ENCODE measurements at regions not wholly inside any gene's neighbourhood (a gene's known extent, or its start where the extent isn't known, plus 50 kb on each side); places are given as distances from the start of the nearest gene placed in this dataset.

GRCh38 chr22:49076300-49077035, 751.2 kb downstream of the BRD1 start:
- DNase-seq = no peak

DNA sequence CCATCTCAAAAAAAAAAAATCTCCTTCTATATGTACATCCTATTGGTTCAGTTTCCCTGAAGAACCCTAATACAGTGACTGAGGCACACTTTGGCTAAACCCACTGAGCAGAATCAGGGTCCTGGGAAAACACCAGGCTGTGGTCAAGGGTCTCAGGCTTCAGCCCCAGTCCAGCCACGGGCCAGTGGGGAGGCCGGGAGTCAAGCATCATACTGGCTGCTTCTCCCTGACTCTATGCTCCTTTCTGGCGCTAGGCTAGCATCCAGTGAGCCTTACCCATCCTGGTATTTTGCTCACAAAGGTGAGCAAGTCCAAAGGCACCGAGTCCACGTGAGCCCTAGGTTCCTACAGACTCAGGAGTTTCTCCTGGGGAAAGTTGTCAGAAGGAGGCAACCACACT, 752.5 kb downstream of the BRD1 start:
- DNase-seq = no peak

GRCh38 chr22:49073873-49074417, 753.7 kb downstream of the BRD1 start:
- DNase-seq = no peak

GRCh38 chr22:49072996-49073645, 754.6 kb downstream of the BRD1 start:
- no peak for DNase-seq

DNA sequence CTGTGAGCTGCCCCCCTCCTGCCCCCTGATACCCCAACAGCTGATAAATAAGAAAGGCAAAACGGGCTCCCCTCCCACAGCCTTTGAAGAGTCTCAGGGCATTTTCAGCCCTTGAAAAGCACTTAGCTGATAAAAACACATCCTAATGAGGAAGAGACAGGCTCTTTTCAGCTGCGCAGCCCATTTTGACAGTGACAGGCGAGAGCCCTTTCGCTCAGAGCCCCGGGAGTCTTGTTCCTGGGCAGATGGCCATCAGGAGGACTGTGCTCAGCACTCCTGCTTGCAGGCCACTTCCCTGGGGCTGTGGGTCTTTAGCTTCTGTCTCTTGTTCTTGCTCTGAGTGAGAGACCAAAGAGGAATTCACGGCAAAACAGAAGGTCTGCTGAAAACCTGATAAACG, 757.2 kb downstream of the BRD1 start:
- no peak for DNase-seq

DNA sequence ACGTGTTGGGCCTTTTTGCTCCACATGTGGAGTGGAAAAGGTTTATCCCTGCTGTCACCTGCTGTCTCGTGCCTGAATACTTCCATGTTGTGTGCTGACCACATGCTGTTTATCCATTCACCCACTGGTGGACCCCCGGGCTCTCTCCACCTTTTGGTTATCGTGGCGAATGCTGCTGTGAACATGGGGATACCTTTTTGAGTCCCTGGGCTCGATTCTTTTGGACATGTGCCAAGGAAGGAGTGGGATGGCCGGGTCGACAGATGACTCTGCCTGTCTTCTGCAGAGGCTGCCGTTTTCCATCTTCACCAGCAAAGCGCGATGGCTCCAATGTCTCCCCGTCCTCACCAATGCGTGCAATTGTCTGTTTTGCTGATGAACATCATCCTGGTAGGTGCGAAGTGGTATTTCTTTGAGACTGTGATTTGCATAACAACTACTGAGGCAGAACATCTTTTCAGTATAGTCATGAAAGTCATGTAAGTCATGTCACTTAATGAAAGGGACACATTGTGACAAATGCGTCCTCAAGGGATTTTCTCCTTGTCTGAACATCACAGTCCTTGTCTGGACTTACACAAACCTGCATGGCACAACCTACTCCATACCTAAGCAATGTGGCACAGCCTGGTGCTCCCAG, 758.7 kb downstream of the BRD1 start:
- no peak for DNase-seq

- DNase-seq = no peak
These were observed 760.2 kb downstream of the BRD1 start for GRCh38 chr22:49067504-49067903.

DNA sequence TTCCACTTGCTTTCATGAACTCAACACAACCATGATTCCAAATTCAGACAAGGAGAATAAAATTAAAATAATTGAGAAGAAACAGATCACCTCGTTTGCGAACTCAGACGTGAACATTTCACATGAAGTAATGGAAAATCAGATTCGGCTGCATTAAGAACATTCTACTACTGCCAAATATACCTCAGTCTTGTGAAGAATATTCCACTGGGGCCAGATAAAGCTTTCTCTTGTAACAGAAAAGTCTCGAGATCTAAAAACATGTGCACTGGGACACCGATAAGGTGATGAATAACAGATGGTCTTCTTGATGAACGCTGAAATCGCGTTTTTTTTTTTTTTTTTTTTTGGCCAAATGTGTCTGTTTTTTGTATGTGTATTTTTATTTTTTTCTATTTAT, 761.1 kb downstream of the BRD1 start:
- no peak for DNase-seq

- DNase-seq = no peak
These were observed 762.8 kb downstream of the BRD1 start for GRCh38 chr22:49064836-49065235.

DNA sequence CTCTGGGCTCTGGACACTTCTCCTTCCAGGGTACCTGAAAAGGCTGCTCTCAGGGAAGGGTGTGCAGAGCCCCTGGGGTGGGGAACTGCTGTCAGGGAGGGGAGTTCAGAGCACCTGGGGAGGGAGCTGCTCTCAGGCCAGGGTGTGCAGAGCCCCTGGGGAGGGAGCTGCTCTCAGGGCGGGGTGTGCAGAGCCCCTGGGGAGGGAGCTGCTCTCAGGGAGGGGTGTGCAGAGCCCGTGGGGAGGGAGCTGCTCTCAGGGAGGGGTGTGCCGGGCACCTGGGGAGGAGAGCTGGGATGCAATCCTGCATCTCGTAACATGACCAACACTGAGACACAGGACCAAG, 764.2 kb downstream of the BRD1 start:
- DNase-seq = no peak

GRCh38 chr22:49062802-49063544, 764.7 kb downstream of the BRD1 start:
- no peak for DNase-seq

DNA sequence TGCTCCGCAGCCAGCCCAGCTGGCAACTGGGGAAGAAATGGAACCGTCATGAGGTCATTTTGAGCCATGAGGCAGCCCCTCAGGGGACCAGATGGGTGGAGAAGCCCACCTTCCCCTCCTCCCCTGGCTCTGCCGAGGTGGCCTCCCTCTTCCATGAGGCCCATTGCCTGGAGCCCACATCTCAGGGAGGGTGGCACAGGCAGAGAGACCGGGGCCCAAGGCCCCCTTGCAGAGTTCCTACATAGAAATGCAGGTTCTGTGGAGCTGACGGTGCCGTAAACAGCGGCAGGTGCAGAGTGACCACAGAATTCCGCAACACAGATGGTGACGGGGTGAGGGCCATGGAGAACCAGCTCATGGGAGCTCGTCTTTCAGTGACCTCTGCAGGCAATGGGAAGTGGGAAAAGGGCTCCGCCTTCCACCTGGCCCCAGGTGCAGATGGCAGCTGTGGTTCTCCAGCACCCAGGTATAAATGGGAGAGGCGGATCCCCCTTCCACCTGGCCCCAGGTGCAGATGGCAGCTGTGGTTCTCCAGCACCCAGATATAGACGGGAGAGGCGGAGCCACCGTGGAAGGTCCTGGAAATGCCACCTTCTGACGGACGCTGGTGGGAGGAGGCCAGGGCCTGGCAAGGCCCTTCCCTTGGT, 765.4 kb downstream of the BRD1 start:
- no peak for DNase-seq

- DNase-seq = no peak
These were observed 769.8 kb downstream of the BRD1 start for GRCh38 chr22:49057910-49058309.

- no peak for DNase-seq
These were observed 771.4 kb downstream of the BRD1 start for GRCh38 chr22:49056301-49056700.

GRCh38 chr22:49055406-49055805, 772.3 kb downstream of the BRD1 start:
- DNase-seq = no peak

- no peak for DNase-seq
These were observed 774.1 kb downstream of the BRD1 start for GRCh38 chr22:49053578-49053977.

- no peak for DNase-seq
These were observed 775.1 kb downstream of the BRD1 start for GRCh38 chr22:49052560-49052959.

- DNase-seq = no peak
These were observed 775.6 kb downstream of the BRD1 start for GRCh38 chr22:49052023-49052538.

- DNase-seq = no peak
These were observed 776.1 kb downstream of the BRD1 start for GRCh38 chr22:49051491-49052022.

DNA sequence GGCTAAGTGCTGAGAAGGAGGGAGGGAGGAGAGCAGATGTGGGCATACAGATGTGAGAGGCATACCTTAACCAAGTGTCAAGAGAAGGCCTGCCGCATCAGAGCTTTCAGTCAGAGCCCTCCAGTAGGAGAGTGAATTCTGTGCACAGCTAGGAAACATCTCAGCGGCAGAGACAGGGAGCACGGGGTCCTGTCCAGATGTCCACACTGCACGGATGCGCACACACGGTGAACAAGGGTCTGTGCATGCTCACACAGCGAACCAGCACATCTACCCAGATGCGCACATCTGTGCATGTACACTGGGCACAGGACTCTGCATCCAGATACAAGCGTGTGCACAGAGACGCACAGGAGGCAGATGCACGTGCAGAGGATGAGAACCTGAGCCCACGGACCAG, 778.0 kb downstream of the BRD1 start:
- no peak for DNase-seq

GRCh38 chr22:49048591-49048990, 779.1 kb downstream of the BRD1 start:
- DNase-seq = no peak

DNA sequence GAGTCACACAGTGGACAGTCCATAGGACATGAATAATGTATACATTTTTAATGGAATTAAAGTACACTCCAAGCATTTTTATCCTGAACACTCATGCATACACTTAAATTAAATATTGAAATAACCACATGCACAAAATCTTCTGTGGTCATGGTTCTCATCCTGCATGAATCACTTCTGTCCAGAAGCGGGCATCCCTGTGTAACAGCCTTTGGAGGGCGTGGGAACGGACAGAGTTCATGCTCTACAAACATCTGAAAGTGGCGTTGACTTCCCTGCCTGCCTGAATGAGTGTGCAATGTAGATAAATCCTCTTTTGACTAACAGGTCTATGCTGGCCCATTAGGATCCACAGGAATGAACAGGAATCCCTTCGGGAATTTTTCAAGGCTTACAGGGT, 780.2 kb downstream of the BRD1 start:
- DNase-seq = no peak

Measured in NCI-H1930 (cell line).